GM23248 (cell line): ENCODE measurements at regions not wholly inside any gene's neighbourhood (a gene's known extent, or its start where the extent isn't known, plus 50 kb on each side); places are given as distances from the start of the nearest gene placed in this dataset.

Experiments used
- EZH2 ChIP-seq: fragments of 200-600 bp; sonication (generic); IDR thresholded peaks from 2 replicates; pipeline ENCODE4 v1.6.1; 2018; ENCODE audit warnings: antibody characterized with exemption, mild to moderate bottlenecking; ENCODE audit not compliant: insufficient read depth, poor library complexity, severe bottlenecking
- EZH2phosphoT487 ChIP-seq: fragments of 200-600 bp; sonication (generic); IDR thresholded peaks from 2 replicates; pipeline ENCODE4 v1.6.1; 2018; ENCODE audit warnings: antibody characterized with exemption, moderate library complexity, mild to moderate bottlenecking, low read depth; ENCODE audit not compliant: insufficient read depth

- TF ChIP-seq EZH2 (no peak), EZH2phosphoT487 (no peak)
Observed at GRCh38 chr11:104490182-104490581, 326.2 kb upstream of the PDGFD start.
